ENCODE measurements at regions not wholly inside any gene's neighbourhood (a gene's known extent, or its start where the extent isn't known, plus 50 kb on each side); places are given as distances from the start of the nearest gene placed in this dataset.

DNA sequence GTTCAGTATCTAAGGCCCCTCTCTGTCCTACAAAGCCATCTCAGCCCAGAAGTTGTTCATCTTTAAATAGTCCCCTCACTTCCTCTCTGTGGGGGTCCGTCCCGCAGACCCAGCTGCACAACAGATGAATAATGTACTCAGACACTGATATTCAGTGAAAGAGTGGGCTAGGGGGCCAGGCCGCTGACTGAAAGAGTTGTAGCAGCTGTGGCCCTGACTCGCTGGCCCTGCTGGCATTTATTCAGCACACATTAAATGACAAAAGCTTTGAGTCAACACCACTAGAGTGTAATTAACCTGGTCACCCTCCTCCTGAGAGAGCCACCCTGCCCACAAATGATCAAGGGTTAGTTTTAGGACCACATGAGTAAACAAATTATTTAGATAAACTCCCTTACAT, 76.3 kb downstream of the MED10 start:
- H3K27ac Mint-ChIP-seq: no peak overlapping the region
- H3K9me3 Mint-ChIP-seq: no peaks in the 10 kb centered on the region
- H3K9ac ChIP-seq: no peak overlapping the region
- H3K27ac ChIP-seq: no peak overlapping the region
- peaks cover 21% of the 10 kb centered on the region for H3F3A ChIP-seq (ENCODE audit: low read depth)
- H4K20me1 ChIP-seq (ENCODE audit: low read depth): peaks cover 19% of the 10 kb centered on the region
- peak; percentile 50 for DNase-seq (ENCODE audit: low spot score)
- TF ChIP-seq CTCF (IDR thresholded peaks at IDR 0.05): no peak
- TF ChIP-seq EZH2phosphoT487 (IDR thresholded peaks at IDR 0.05): peak; percentile 72
- no peak for TF ChIP-seq EZH2 (IDR thresholded peaks at IDR 0.05)
- H2AFZ ChIP-seq (replicated peaks): no peak overlapping the region
- peaks cover 11% of the 10 kb centered on the region for H3K4me1 ChIP-seq
- H3K36me3 Mint-ChIP-seq: no peaks in the 10 kb centered on the region
- H3K4me3 Mint-ChIP-seq: no peak overlapping the region
- no peaks in the 10 kb centered on the region for H3K36me3 ChIP-seq
- H3K9me3 ChIP-seq (ENCODE audit: low read depth): no peaks in the 10 kb centered on the region
- no peaks in the 10 kb centered on the region for H3K79me2 ChIP-seq (ENCODE audit: low read depth)
- H3K27me3 Mint-ChIP-seq (ENCODE audit: insufficient read depth, low read depth): peaks cover 20% of the 10 kb centered on the region
- H3K4me1 Mint-ChIP-seq: peaks cover 16% of the 10 kb centered on the region
- peaks cover 70% of the 10 kb centered on the region for H3K27me3 ChIP-seq
- peak overlapping the region; percentile 7 for H3K4me2 ChIP-seq
- no peak overlapping the region for H3K4me3 ChIP-seq

- H3K27ac Mint-ChIP-seq: no peak overlapping the region
- Histone ChIP-seq H3K4me3 (no peak overlapping the region), H3F3A (ENCODE audit: low read depth) (peaks cover 4% of the 10 kb centered on the region), H3K27ac (no peak overlapping the region), H3K4me2 (no peak overlapping the region), H3K27me3 (peaks cover 46% of the 10 kb centered on the region), H4K20me1 (ENCODE audit: low read depth) (no peaks in the 10 kb centered on the region), H3K9ac (no peak overlapping the region), H3K36me3 (no peaks in the 10 kb centered on the region), H3K79me2 (ENCODE audit: low read depth) (no peaks in the 10 kb centered on the region), H3K9me3 (ENCODE audit: low read depth) (no peaks in the 10 kb centered on the region), H2AFZ (replicated peaks) (no peak overlapping the region), H3K4me1 (peaks cover under 1% of the 10 kb centered on the region)
- H3K27me3 Mint-ChIP-seq (ENCODE audit: insufficient read depth, low read depth): peaks cover 16% of the 10 kb centered on the region
- H3K9me3 Mint-ChIP-seq: no peaks in the 10 kb centered on the region
- no peak overlapping the region for H3K4me3 Mint-ChIP-seq
- TF ChIP-seq CTCF (IDR thresholded peaks at IDR 0.05): no peak
- TF ChIP-seq EZH2phosphoT487 (IDR thresholded peaks at IDR 0.05): no peak
- no peak for TF ChIP-seq EZH2 (IDR thresholded peaks at IDR 0.05)
- H3K36me3 Mint-ChIP-seq: no peaks in the 10 kb centered on the region
- H3K4me1 Mint-ChIP-seq: peaks cover 3% of the 10 kb centered on the region
- DNase-seq (ENCODE audit: low spot score): no peak
Observed at GRCh38 chr5:6296524-6296923, 81.8 kb downstream of the MED10 start.

- H3K9me3 ChIP-seq (ENCODE audit: low read depth): no peaks in the 10 kb centered on the region
- no peak overlapping the region for H3K27ac ChIP-seq
- Mint-ChIP-seq H3K27ac (no peak overlapping the region), H3K9me3 (no peaks in the 10 kb centered on the region), H3K4me3 (no peak overlapping the region), H3K4me1 (no peaks in the 10 kb centered on the region), H3K36me3 (no peaks in the 10 kb centered on the region), H3K27me3 (ENCODE audit: insufficient read depth, low read depth) (peaks cover 6% of the 10 kb centered on the region)
- no peaks in the 10 kb centered on the region for H3F3A ChIP-seq (ENCODE audit: low read depth)
- H3K4me3 ChIP-seq: no peak overlapping the region
- no peak overlapping the region for H3K9ac ChIP-seq
- no peaks in the 10 kb centered on the region for H3K36me3 ChIP-seq
- no peak overlapping the region for H3K4me2 ChIP-seq
- H3K4me1 ChIP-seq: no peaks in the 10 kb centered on the region
- H2AFZ ChIP-seq (replicated peaks): no peak overlapping the region
- DNase-seq (ENCODE audit: low spot score): peak; percentile 69
- TF ChIP-seq EZH2phosphoT487 (IDR thresholded peaks at IDR 0.05) (no peak), EZH2 (IDR thresholded peaks at IDR 0.05) (no peak), CTCF (IDR thresholded peaks at IDR 0.05) (peak; percentile 60)
- peaks cover 44% of the 10 kb centered on the region for H3K27me3 ChIP-seq
- H3K79me2 ChIP-seq (ENCODE audit: low read depth): no peaks in the 10 kb centered on the region
- no peaks in the 10 kb centered on the region for H4K20me1 ChIP-seq (ENCODE audit: low read depth)
Observed at GRCh38 chr5:6291961-6292360, 86.4 kb downstream of the MED10 start.

Data from neural progenitor cell (in vitro differentiated cells).